ENCODE measurements at regions not wholly inside any gene's neighbourhood (a gene's known extent, or its start where the extent isn't known, plus 50 kb on each side); places are given as distances from the start of the nearest gene placed in this dataset.
"Not testable (repeated sequence)": the region's sequence is repeated elsewhere in the genome, so short reads cannot be mapped to it uniquely, and the experiment has no call there.

- peak; percentile 10 for DNase-seq (ENCODE audit: low read depth)
- no peak for TF ChIP-seq CTCF (conservative IDR thresholded peaks at IDR 0.05; ENCODE audit: low read depth, low read length)
- H3K4me3 ChIP-seq (ENCODE audit: low read depth, low read length), result no peak overlapping the region
These were observed 83.9 kb upstream of the SLCO6A1 start for GRCh38 chr5:102582696-102583095.

GRCh38 chr5:102583276-102584124 is 84.7 kb upstream of the SLCO6A1 start:
- H3K4me3 ChIP-seq (ENCODE audit: low read depth, low read length), result no peak overlapping the region
- TF ChIP-seq CTCF (conservative IDR thresholded peaks at IDR 0.05; ENCODE audit: low read depth, low read length), result peak; percentile 25
- peak; percentile 43 for DNase-seq (ENCODE audit: low read depth)

GRCh38 chr5:102589661-102590060 is 90.9 kb upstream of the SLCO6A1 start:
- no peak for TF ChIP-seq CTCF (conservative IDR thresholded peaks at IDR 0.05; ENCODE audit: low read depth, low read length)
- no peak for DNase-seq (ENCODE audit: low read depth)
- H3K4me3 ChIP-seq (ENCODE audit: low read depth, low read length), result no peak overlapping the region

GRCh38 chr5:102590467-102590866 is 91.7 kb upstream of the SLCO6A1 start:
- H3K4me3 ChIP-seq (ENCODE audit: low read depth, low read length), result no peak overlapping the region
- no peak for TF ChIP-seq CTCF (conservative IDR thresholded peaks at IDR 0.05; ENCODE audit: low read depth, low read length)
- DNase-seq (ENCODE audit: low read depth), result no peak

- DNase-seq (ENCODE audit: low read depth), result no peak
- TF ChIP-seq CTCF (conservative IDR thresholded peaks at IDR 0.05; ENCODE audit: low read depth, low read length), result no peak
- H3K4me3 ChIP-seq (ENCODE audit: low read depth, low read length), result no peak overlapping the region
These were observed 92.8 kb upstream of the SLCO6A1 start for GRCh38 chr5:102591650-102592049.

GRCh38 chr5:102592586-102592985 is 93.8 kb upstream of the SLCO6A1 start:
- not testable (repeated sequence) for DNase-seq (ENCODE audit: low read depth); H3K4me3 ChIP-seq (ENCODE audit: low read depth, low read length)

GRCh38 chr5:102594192-102594591 is 95.4 kb upstream of the SLCO6A1 start:
- no peak overlapping the region for H3K4me3 ChIP-seq (ENCODE audit: low read depth, low read length)
- no peak for TF ChIP-seq CTCF (conservative IDR thresholded peaks at IDR 0.05; ENCODE audit: low read depth, low read length)
- DNase-seq (ENCODE audit: low read depth), result no peak

All from choroid plexus epithelial cell (primary cell).